Natural killer cell treated with Interleukin-12 subunit alpha and Interleukin-12 subunit beta and Interleukin-15 and Interleukin-18, amount 100 ng/mL, for 72 hours (primary cell): ENCODE measurements at regions not wholly inside any gene's neighbourhood (a gene's known extent, or its start where the extent isn't known, plus 50 kb on each side); places are given as distances from the start of the nearest gene placed in this dataset.
A peak's percentile ranks its signal among the peaks of the same experiment; 100 is the strongest.

Experiments used
- ATAC-seq, 2 donors: fragments of 150-1000 bp; cut with Tn5 transposase in 1 of 2; sonication (Bioruptor Pico), chemical (Tn5 transposase) in 1 of 2; 2 replicates each; pipeline ENCODE4 v1.10.0; 2021
- DNase-seq: peaks from one replicate; pipeline ENCODE4 v3.0.0; 2022; ENCODE audit warnings: low spot score
- H3K27ac Mint-ChIP-seq, 2 donors: 1 replicate in 1 of 2; 2 replicates in 1 of 2; pipeline ENCODE4 v1.8.0; 2022; ENCODE audit warnings: mixed read lengths in 2 of 2, mild to moderate bottlenecking in 1 of 2, moderate library complexity in 1 of 2
- H3K27me3 Mint-ChIP-seq, 2 donors: 1 replicate in 1 of 2; 2 replicates in 1 of 2; pipeline ENCODE4 v1.8.0; 2022; ENCODE audit warnings: mixed read lengths in 2 of 2
- H3K36me3 Mint-ChIP-seq: one replicate; pipeline ENCODE4 v1.8.0; 2022; ENCODE audit warnings: mixed read lengths
- H3K4me1 Mint-ChIP-seq, 2 donors: 1 replicate in 1 of 2; 2 replicates in 1 of 2; pipeline ENCODE4 v1.8.0; 2022; ENCODE audit warnings: low read depth in 2 of 2, mixed read lengths in 2 of 2, mild to moderate bottlenecking in 1 of 2
- H3K4me3 Mint-ChIP-seq: one replicate; pipeline ENCODE4 v1.8.0; 2022; ENCODE audit warnings: mixed read lengths
- H3K9me3 Mint-ChIP-seq: 2 replicates; pipeline ENCODE4 v1.8.0; 2022; ENCODE audit warnings: mixed read lengths

DNA sequence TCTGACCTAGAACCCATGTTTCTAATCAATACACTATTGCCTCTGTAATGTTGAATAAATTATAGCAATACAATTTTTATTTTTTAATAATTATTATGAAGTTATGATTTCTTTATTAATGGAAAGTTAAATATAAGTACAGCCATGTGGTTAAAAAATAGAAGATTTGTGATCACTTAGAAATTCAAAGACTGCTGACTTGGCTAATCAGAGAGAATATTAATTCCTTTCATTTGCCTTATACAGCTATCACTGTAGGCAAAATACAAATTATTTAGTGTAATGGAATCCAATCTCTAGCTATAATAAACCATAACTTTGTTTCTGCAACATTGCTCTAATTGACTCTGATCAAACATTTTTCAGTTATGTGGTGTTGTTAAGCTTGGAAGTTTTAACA is 255.0 kb upstream of the TAS2R1 start:
- no peak for ATAC-seq
- H3K36me3 Mint-ChIP-seq: no peaks in the 10 kb centered on the region

DNA sequence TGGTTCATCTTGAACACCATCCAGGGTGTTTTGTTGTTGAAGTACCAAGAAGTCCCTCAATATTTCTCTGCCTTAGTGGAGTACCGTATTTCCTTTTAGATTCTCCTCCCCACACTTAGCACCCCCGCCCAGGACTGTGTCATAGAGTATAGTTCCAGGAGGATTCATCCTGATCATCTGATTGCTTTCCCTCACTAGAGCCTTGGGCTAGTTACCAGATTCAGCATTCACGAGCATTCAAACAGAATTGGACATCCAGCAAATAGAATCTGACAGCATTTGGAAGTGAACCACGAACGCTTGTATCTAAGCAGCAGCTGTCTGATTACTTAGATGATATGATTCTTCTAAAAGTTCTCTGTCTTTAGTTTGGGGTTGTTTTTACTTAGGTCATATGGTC is 248.1 kb upstream of the TAS2R1 start:
- no peak for ATAC-seq
- H3K27me3 Mint-ChIP-seq: no peaks in the 10 kb centered on the region
- no peaks in the 10 kb centered on the region for H3K4me1 Mint-ChIP-seq
- H3K4me3 Mint-ChIP-seq: no peak overlapping the region
- H3K36me3 Mint-ChIP-seq: no peaks in the 10 kb centered on the region
- no peak for DNase-seq
- H3K27ac Mint-ChIP-seq: no peak overlapping the region
- H3K9me3 Mint-ChIP-seq: peaks cover 9% of the 10 kb centered on the region

More for the DNA sequence above, 255.0 kb upstream of the TAS2R1 start:
- peaks cover 12% of the 10 kb centered on the region for H3K9me3 Mint-ChIP-seq
- H3K4me1 Mint-ChIP-seq: no peaks in the 10 kb centered on the region
- no peak overlapping the region for H3K4me3 Mint-ChIP-seq
- no peaks in the 10 kb centered on the region for H3K27me3 Mint-ChIP-seq
- DNase-seq: no peak
- H3K27ac Mint-ChIP-seq: no peak overlapping the region

DNA sequence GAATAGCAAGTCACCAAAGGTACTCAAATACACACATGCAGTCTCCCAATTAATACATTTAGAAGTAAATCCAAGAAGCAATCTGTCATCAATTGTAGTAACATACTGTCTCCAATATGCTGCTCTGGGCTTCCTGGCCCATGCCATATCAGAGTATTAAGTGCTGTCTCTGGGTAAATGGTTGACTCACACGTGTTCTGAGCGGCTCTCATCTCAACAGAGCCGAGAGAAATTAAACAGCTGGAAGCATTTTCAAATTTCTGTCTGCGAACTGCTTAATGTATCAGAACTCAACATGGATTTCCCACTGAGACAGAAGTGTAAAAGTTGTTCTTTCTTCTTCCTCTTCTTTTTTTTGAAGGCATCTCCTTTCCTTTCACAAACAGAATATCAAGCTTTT is 247.3 kb upstream of the TAS2R1 start:
- Mint-ChIP-seq H3K27ac (no peak overlapping the region), H3K27me3 (no peaks in the 10 kb centered on the region), H3K36me3 (no peaks in the 10 kb centered on the region), H3K4me1 (no peaks in the 10 kb centered on the region), H3K9me3 (peaks cover 9% of the 10 kb centered on the region), H3K4me3 (no peak overlapping the region)
- no peak for ATAC-seq
- DNase-seq: no peak

DNA sequence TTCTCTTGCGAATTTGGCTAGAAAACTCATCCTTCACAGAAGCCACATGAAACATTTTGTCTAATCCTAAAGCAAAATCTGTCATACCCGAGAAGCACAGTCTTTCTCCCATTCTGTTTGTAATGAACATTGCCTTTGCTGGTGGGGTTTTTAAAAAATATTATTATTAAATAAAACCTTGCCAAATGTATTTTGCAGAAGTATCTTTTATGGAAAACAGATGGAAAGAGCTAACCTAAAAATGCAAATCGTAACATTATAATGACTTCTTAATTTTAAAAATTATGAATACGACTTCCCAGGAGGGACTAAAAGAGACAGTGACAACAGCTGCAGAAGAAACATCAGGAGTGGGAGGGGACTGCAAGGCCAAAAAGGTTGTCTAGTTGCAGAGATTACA is 246.3 kb upstream of the TAS2R1 start:
- H3K36me3 Mint-ChIP-seq: no peaks in the 10 kb centered on the region
- ATAC-seq: no peak
- no peak overlapping the region for H3K4me3 Mint-ChIP-seq
- H3K27ac Mint-ChIP-seq: no peak overlapping the region
- peaks cover 8% of the 10 kb centered on the region for H3K9me3 Mint-ChIP-seq
- no peaks in the 10 kb centered on the region for H3K27me3 Mint-ChIP-seq
- no peaks in the 10 kb centered on the region for H3K4me1 Mint-ChIP-seq
- no peak for DNase-seq

DNA sequence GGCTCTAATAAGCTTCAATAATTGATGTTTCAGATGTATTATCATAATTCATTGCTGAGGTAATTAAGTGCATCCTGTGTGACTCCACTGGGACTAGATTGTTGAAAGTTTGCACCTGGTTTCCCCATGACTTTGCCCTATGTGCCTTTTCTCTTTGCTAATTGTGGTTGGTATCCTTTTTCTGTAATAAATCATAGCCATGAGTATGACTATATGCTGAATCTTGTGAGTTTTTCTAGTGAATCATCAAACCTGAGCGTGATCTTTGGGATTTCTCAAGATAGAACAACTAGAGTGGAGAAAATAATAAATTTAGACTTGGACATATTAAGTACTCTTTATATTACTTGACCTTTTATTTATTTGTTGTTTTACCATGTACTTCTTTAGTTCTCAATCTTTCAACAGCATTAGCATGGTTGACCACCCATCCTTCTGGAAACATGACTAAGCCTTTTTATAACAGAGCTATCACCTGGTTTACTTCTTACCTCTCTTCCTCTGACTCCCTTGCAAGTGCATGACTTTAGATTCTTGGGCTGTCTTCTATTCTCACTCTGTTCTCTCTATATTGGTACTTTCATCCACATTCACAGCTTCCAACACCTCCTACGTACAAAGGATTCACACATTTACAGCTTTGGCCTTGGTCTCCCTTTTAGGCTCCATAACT is 239.6 kb upstream of the TAS2R1 start:
- H3K27me3 Mint-ChIP-seq: no peaks in the 10 kb centered on the region
- H3K4me1 Mint-ChIP-seq: no peaks in the 10 kb centered on the region
- DNase-seq: no peak
- no peak overlapping the region for H3K27ac Mint-ChIP-seq
- no peak for ATAC-seq
- H3K36me3 Mint-ChIP-seq: peaks cover 29% of the 10 kb centered on the region
- peaks cover 28% of the 10 kb centered on the region for H3K9me3 Mint-ChIP-seq
- H3K4me3 Mint-ChIP-seq: no peak overlapping the region

DNA sequence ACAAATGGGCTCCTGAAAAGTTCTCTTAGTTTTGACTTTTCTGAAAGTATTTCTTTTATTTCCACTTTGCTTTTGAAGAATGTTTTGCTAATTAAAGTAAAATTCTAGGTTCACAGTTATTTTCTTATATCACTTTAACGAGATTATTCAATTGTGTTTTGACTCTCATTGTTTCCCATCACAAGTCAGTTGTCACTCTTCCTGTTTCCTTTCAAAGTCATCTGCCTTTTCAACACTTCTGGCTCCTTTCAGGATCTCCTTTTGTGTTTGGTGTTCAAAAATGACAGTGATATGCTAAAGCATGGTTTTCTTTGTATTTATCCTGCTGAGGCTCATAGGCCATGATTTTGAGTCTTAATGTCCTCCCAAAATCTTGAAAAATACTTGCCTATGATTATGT is 235.4 kb upstream of the TAS2R1 start:
- no peak for DNase-seq
- no peak for ATAC-seq
- H3K4me1 Mint-ChIP-seq: no peaks in the 10 kb centered on the region
- H3K27me3 Mint-ChIP-seq: no peaks in the 10 kb centered on the region
- H3K36me3 Mint-ChIP-seq: peaks cover 32% of the 10 kb centered on the region
- H3K4me3 Mint-ChIP-seq: no peak overlapping the region
- no peak overlapping the region for H3K27ac Mint-ChIP-seq
- H3K9me3 Mint-ChIP-seq: peaks cover 22% of the 10 kb centered on the region

DNA sequence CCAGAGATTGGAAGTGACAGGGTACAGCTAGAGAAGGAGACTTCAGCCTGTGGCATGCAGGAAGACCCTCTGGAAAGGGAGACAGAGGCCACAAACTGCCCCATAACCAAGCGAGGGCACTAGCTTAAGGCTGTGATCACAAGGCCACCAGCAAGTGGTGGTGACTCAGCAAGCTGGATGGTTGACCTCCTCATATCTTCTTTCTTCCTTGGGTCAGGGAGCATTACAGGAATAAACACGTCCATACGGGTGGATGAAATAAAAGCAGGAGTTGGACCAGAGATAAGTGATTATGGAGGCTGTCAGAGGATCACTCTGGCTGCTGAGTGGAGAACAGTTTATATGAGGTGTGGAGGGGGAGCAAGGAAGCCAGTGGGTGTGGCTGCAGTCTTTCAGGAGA is 234.6 kb upstream of the TAS2R1 start:
- Mint-ChIP-seq H3K27me3 (no peaks in the 10 kb centered on the region), H3K9me3 (peaks cover 15% of the 10 kb centered on the region), H3K27ac (no peak overlapping the region), H3K36me3 (peaks cover 27% of the 10 kb centered on the region), H3K4me1 (no peaks in the 10 kb centered on the region), H3K4me3 (no peak overlapping the region)
- DNase-seq: no peak
- ATAC-seq: no peak

DNA sequence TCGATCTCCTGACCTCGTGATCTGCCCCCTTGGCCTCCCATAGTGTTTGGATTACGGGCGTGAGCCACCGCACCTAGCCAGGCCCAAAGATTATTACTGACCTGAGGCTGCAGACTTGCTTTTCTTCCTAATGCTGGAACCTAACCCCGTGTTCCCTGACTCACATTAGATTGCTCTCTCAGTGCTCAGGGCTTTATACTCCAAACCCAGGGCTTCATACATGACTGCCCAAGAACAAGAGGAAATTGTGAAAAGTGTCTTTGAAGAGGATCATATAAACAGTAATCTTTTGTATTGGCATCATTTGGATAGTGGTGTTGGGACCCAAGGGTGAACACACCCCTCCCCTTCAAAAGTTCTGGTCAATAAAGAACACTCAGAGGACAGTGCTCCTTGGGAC is 233.3 kb upstream of the TAS2R1 start:
- DNase-seq (no peak), ATAC-seq (no peak)
- Mint-ChIP-seq H3K4me3 (no peak overlapping the region), H3K9me3 (peaks cover 15% of the 10 kb centered on the region), H3K27ac (no peak overlapping the region), H3K27me3 (no peaks in the 10 kb centered on the region), H3K4me1 (no peaks in the 10 kb centered on the region), H3K36me3 (peaks cover 20% of the 10 kb centered on the region)

DNA sequence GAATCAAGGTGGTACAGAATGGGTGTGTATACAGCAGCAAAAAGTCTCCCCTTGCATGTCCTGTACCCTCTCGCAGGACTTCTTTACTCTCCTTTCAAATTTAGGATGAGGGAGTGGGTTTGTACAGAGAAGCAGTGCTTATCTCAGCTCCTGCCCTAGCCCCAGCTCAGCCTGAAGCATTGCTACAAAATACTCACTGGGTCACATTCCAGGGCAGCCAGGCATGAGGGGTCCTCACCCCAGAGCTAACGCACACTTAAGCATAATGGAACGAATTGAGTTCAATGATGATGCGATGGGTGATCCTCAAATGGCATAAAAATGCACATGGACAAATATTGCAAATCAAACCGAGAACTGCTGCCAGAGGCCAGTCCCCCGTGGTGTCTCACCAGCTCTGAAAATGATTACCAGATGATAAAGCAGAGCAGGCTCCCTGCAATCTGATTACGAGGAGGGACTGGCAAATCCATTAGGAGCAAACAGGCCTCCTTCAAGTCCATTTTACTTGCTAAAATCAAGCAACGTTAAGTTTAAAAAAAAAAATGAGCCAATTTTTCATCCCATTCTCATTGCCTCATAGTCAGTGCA is 231.6 kb upstream of the TAS2R1 start:
- ATAC-seq (no peak), DNase-seq (no peak)
- H3K4me1 Mint-ChIP-seq: no peaks in the 10 kb centered on the region
- peaks cover 16% of the 10 kb centered on the region for H3K36me3 Mint-ChIP-seq
- H3K9me3 Mint-ChIP-seq: peaks cover 19% of the 10 kb centered on the region
- no peak overlapping the region for H3K4me3 Mint-ChIP-seq
- H3K27me3 Mint-ChIP-seq: no peaks in the 10 kb centered on the region
- H3K27ac Mint-ChIP-seq: no peak overlapping the region

DNA sequence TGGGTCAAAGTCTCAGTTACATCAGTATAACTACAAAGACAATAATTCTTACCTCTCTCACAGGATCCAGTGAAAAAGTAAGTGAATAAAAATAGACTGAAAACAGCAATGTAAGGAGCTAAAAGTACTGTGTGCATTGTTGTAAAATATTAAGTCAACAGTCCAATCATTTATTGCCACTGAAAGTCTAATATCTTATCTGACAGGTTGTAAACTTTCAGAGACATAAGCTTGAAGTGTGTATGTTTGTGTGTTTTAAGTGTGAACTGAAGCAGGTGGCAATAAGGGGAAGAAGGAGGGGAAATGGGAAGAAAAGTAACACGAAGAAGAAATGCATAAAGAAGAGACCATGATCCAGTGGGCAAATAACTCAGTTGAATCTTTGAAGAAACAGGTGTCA is 229.7 kb upstream of the TAS2R1 start:
- DNase-seq: no peak
- H3K27me3 Mint-ChIP-seq: no peaks in the 10 kb centered on the region
- peaks cover 14% of the 10 kb centered on the region for H3K9me3 Mint-ChIP-seq

DNA sequence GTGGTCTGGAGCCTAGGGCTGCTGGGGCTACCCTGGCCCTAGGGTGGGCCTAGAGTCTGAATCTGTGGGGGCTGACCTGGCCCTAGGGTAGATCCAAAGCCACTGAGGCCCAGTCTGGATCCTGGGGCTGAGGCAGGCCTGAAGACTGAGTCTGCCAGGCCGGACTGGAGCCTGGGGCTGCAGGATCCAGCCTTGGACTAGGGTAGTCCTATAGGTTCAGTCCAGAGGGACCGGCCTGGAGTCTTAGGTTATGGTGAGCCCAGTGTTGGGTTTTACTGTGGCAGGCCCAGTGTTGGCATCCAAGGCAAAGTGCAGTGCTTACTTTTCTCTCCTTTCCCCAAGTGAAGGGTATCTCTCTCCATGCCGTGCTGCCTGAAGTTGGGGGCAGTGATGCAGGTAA is 227.9 kb upstream of the TAS2R1 start:
- Mint-ChIP-seq H3K9me3 (peaks cover 11% of the 10 kb centered on the region), H3K27me3 (no peaks in the 10 kb centered on the region), H3K27ac (no peak overlapping the region), H3K4me3 (no peak overlapping the region), H3K4me1 (no peaks in the 10 kb centered on the region), H3K36me3 (no peaks in the 10 kb centered on the region)
- ATAC-seq: peak in 1 of 2 donors; percentile 17
- no peak for DNase-seq

More for the DNA sequence above, 229.7 kb upstream of the TAS2R1 start:
- no peak overlapping the region for H3K27ac Mint-ChIP-seq
- no peak overlapping the region for H3K4me3 Mint-ChIP-seq
- ATAC-seq: no peak
- H3K4me1 Mint-ChIP-seq: no peaks in the 10 kb centered on the region
- peaks cover 3% of the 10 kb centered on the region for H3K36me3 Mint-ChIP-seq

DNA sequence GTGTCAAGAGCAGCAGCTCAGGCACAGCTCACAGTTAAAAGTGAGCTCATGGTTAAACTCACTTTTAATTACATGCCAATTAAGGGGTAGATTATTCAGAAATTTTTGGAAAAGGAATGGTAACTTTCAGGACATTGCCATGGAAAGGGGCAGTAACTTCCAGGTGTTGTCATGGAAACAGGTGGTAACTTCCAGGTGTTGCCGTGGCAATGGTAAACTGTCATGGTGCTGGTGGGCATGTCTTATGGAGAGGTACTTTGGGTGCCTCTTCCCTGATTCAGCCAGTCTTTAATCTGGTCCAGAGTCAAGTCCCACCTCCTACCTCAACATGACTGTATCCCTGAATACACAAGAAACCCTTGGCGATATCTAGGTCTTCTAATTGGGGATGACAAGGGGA is 223.2 kb upstream of the TAS2R1 start:
- no peak for DNase-seq
- Mint-ChIP-seq H3K9me3 (peaks cover 20% of the 10 kb centered on the region), H3K4me1 (no peaks in the 10 kb centered on the region), H3K27ac (no peak overlapping the region), H3K36me3 (no peaks in the 10 kb centered on the region), H3K27me3 (no peaks in the 10 kb centered on the region), H3K4me3 (no peak overlapping the region)
- ATAC-seq: no peak

DNA sequence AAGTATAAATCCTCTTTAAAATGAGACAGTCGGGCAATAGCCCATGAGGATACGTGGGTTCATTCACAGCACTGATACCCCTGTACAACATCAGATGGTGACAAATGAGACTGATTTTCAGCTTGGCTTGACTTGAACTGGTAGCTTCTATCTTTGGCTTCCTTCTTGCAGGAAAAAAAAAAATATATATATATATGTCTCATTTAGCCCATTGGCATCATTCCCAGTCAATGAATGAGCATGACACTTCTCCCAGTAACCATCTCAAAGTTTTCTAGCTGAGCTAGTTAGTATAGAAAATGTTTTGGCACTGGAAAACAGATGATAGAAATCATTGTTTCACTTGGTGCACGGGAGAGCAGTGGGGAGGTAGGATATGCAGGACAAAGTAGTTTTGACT is 222.5 kb upstream of the TAS2R1 start:
- Mint-ChIP-seq H3K36me3 (no peaks in the 10 kb centered on the region), H3K27me3 (no peaks in the 10 kb centered on the region), H3K4me1 (no peaks in the 10 kb centered on the region), H3K9me3 (peaks cover 20% of the 10 kb centered on the region), H3K4me3 (no peak overlapping the region), H3K27ac (no peak overlapping the region)
- no peak for ATAC-seq
- no peak for DNase-seq

DNA sequence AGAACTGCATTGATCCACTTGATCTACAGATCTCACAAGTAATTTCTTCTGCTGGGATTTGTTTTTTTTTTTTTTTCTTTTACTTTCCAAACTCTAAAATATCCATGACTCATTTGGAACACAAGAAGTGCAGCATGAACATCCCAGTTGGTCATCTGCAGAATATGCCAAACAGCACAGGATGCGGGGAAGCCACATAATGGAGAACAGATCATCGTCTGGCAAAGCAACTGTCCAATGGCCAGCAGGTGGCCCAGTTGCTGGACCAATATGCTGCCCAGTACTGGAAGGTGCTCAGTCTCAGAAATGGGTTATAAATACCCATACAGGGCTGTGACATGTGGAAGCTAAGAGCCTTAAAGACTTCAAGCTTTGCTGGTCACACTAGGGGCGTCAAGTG is 221.3 kb upstream of the TAS2R1 start:
- DNase-seq (no peak), ATAC-seq (no peak)
- Mint-ChIP-seq H3K4me3 (no peak overlapping the region), H3K36me3 (no peaks in the 10 kb centered on the region), H3K27ac (no peak overlapping the region), H3K9me3 (peaks cover 22% of the 10 kb centered on the region), H3K27me3 (no peaks in the 10 kb centered on the region), H3K4me1 (no peaks in the 10 kb centered on the region)

DNA sequence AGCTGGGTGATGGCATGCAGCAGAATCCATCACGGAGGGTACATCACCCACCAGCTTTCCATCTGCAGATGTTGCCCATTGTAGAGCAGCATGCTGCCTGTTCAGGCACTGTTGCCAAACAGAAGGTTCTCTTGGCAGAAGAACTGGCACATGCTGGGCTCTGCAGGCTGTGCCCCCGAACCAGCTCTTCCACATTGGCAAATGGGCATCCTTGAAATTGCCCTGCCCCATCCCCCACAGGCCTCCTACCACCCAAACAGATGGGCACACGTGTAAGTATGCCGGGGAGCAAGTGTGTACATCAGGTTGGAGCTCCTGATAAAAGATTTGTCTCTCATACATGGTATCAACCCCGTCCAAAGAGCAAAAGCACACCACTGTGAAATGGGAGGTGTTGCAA is 220.3 kb upstream of the TAS2R1 start:
- no peak for ATAC-seq
- no peaks in the 10 kb centered on the region for H3K27me3 Mint-ChIP-seq
- H3K4me1 Mint-ChIP-seq: no peaks in the 10 kb centered on the region
- no peak overlapping the region for H3K4me3 Mint-ChIP-seq
- H3K27ac Mint-ChIP-seq: no peak overlapping the region
- no peak for DNase-seq
- H3K36me3 Mint-ChIP-seq: no peaks in the 10 kb centered on the region
- H3K9me3 Mint-ChIP-seq: peaks cover 21% of the 10 kb centered on the region
